ENCODE measurements at regions not wholly inside any gene's neighbourhood (a gene's known extent, or its start where the extent isn't known, plus 50 kb on each side); places are given as distances from the start of the nearest gene placed in this dataset.

DNA sequence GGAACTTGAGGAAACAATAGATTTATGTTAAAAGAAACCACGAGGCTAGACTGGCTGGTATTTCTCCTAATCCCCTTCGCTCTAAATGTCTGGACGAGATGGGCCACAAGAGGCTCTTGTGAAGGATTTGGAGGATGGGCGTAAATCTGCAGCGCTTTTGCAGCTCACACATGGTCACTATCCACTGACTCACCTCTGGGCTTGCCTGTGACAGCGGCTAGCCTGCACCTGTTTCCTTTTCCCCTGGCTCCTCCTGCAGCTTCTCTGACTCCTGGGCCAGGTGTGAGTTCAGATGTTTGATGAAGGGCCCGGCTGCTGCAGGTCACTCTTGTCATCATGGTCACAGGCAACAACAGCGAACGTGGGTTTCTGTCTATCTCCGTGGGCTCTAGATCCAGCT, 629.4 kb downstream of the CBLN4 start:
- H3K18ac ChIP-seq (ENCODE audit: insufficient read length, low read depth, low read length): no peak overlapping the region
- no peaks in the 10 kb centered on the region for H4K20me1 ChIP-seq (ENCODE audit: control insufficient read depth, insufficient read depth, insufficient read length)
- no peaks in the 10 kb centered on the region for H3K4me1 ChIP-seq (ENCODE audit: insufficient read depth, low read length)
- H2BK5ac ChIP-seq (ENCODE audit: insufficient read length, low read length): no peak overlapping the region
- no peak overlapping the region for H3K56ac ChIP-seq (ENCODE audit: insufficient read length, low read depth, low read length)
- H3K23ac ChIP-seq (ENCODE audit: insufficient read length, low read depth, low read length): no peak overlapping the region
- Mint-ChIP-seq H3K36me3 (ENCODE audit: insufficient read depth in 1 of 3, low read depth in 3 of 3) (peaks cover 0 to 1% (median 0%) of the 10 kb centered on the region in 3 experiments; a peak in 1 of 7 replicates), H3K27me3 (ENCODE audit: low read depth) (no peaks in the 10 kb centered on the region), H3K4me3 (no peak overlapping the region), H3K27ac (no peak overlapping the region; a peak in 1 of 7 replicates), H3K9me3 (no peaks in the 10 kb centered on the region), H3K4me1 (peaks cover 4 to 9% of the 10 kb centered on the region in 2 experiments; a peak in 3 of 4 replicates)
- no peak overlapping the region for H2AK5ac ChIP-seq (ENCODE audit: insufficient read length, low read length)
- no peak overlapping the region for H4K8ac ChIP-seq (replicated peaks; ENCODE audit: insufficient read length, low read depth, low read length)
- H3K27me3 ChIP-seq (ENCODE audit: insufficient read depth, low read length): no peaks in the 10 kb centered on the region
- TF ChIP-seq, protein P1, sequence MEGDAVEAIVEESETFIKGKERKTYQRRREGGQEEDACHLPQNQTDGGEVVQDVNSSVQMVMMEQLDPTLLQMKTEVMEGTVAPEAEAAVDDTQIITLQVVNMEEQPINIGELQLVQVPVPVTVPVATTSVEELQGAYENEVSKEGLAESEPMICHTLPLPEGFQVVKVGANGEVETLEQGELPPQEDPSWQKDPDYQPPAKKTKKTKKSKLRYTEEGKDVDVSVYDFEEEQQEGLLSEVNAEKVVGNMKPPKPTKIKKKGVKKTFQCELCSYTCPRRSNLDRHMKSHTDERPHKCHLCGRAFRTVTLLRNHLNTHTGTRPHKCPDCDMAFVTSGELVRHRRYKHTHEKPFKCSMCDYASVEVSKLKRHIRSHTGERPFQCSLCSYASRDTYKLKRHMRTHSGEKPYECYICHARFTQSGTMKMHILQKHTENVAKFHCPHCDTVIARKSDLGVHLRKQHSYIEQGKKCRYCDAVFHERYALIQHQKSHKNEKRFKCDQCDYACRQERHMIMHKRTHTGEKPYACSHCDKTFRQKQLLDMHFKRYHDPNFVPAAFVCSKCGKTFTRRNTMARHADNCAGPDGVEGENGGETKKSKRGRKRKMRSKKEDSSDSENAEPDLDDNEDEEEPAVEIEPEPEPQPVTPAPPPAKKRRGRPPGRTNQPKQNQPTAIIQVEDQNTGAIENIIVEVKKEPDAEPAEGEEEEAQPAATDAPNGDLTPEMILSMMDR (conservative IDR thresholded peaks at IDR 0.05): no peak
- no peak overlapping the region for H2BK15ac ChIP-seq (ENCODE audit: low read depth, low read length)
- no peak overlapping the region for H3K27ac ChIP-seq (ENCODE audit: insufficient read length, low read depth, low read length)
- no peaks in the 10 kb centered on the region for H3K23me2 ChIP-seq (ENCODE audit: insufficient read length, low read depth, low read length, poor library complexity, severe bottlenecking)
- peak; percentile 30 for DNase-seq
- H3K79me1 ChIP-seq (ENCODE audit: insufficient read depth, low read depth, low read length, poor library complexity, severe bottlenecking): no peaks in the 10 kb centered on the region
- H3K79me2 ChIP-seq (ENCODE audit: insufficient read depth, low read length): no peaks in the 10 kb centered on the region
- H3K4me2 ChIP-seq (ENCODE audit: insufficient read depth, insufficient read length, low read length): no peak overlapping the region
- no peak overlapping the region for H3K9ac ChIP-seq (ENCODE audit: extremely low read depth, insufficient read length, low read length)
- H2BK20ac ChIP-seq (ENCODE audit: low read depth, low read length, poor library complexity, severe bottlenecking): no peak overlapping the region
- H2BK12ac ChIP-seq (ENCODE audit: insufficient read length, low read depth, low read length): no peak overlapping the region
- no peak overlapping the region for H2AFZ ChIP-seq (ENCODE audit: low read length)
- no peak overlapping the region for H3T11ph ChIP-seq (ENCODE audit: low read length)
- H3K4ac ChIP-seq (ENCODE audit: low read depth, low read length): no peak overlapping the region
- H3K9me3 ChIP-seq (ENCODE audit: control insufficient read depth, low read depth, low read length): no peaks in the 10 kb centered on the region
- H2BK120ac ChIP-seq (ENCODE audit: low read depth, low read length, poor library complexity, severe bottlenecking): no peak overlapping the region
- no CpG with 5 or more reads among the region's 10 CpGs for WGBS (ENCODE audit: extremely low coverage, insufficient read length, low lambda C conversion rate)
- H4K91ac ChIP-seq (ENCODE audit: insufficient read length, low read depth, low read length): no peak overlapping the region
- no peak overlapping the region for H4K5ac ChIP-seq (ENCODE audit: insufficient read length, low read depth, low read length)
- H3K14ac ChIP-seq (ENCODE audit: insufficient read depth, low read length): no peak overlapping the region

Data from H9 (cell line).